A549 (cell line): ENCODE measurements at regions not wholly inside any gene's neighbourhood (a gene's known extent, or its start where the extent isn't known, plus 50 kb on each side); places are given as distances from the start of the nearest gene placed in this dataset.

Experiments
- CEBPB ChIP-seq, 2 experiments: fragments of >200 bp in 1 of 2; sonication (Bioruptor Twin) in 1 of 2; formaldehyde crosslinking in 1 of 2; IDR thresholded peaks; 2 replicates each; pipeline ENCODE4 v1.6.1; 2012 to 2016
- CHD2 ChIP-seq: fragments of 150-350 bp; IDR thresholded peaks from 2 replicates; pipeline ENCODE4 v1.6.1; 2014; ENCODE audit warnings: low read length; ENCODE audit not compliant: partially characterized antibody
- CHD4 ChIP-seq: fragments of 200-600 bp; sonication (generic); IDR thresholded peaks from 2 replicates; pipeline ENCODE4 v1.6.1; 2016; ENCODE audit warnings: antibody characterized with exemption, mild to moderate bottlenecking, borderline replicate concordance
- E2F6 ChIP-seq: IDR thresholded peaks from 2 replicates; pipeline ENCODE4 v1.6.1; 2012; ENCODE audit warnings: low read depth, borderline replicate concordance
- FOXS1 ChIP-seq: fragments of 250-450 bp; sonication (Bioruptor Pico); IDR thresholded peaks from 2 replicates; pipeline ENCODE4 v1.5.0; 2020; ENCODE audit warnings: mild to moderate bottlenecking, moderate library complexity
- MAZ ChIP-seq: fragments of 150-350 bp; IDR thresholded peaks from 2 replicates; pipeline ENCODE4 v1.6.1; 2014; ENCODE audit warnings: antibody characterized with exemption, low read depth, low read length, borderline replicate concordance
- NFE2L2 ChIP-seq: fragments of 150-350 bp; conservative IDR thresholded peaks from 2 replicates; pipeline ENCODE4 v1.6.1; 2014; ENCODE audit warnings: low read length
- NPAS2 ChIP-seq: fragments of 250-450 bp; sonication (Bioruptor Pico); IDR thresholded peaks from 2 replicates; pipeline ENCODE4 v1.8.0; 2022; ENCODE audit warnings: mild to moderate bottlenecking, moderate library complexity, borderline replicate concordance
- RCOR1 ChIP-seq: fragments of 150-350 bp; IDR thresholded peaks from 2 replicates; pipeline ENCODE4 v1.6.1; 2014; ENCODE audit warnings: antibody characterized with exemption, low read length, low read depth
- REST ChIP-seq: fragments of 200-600 bp; sonication (generic); IDR thresholded peaks from 2 replicates; pipeline ENCODE4 v1.6.1; 2016; ENCODE audit warnings: antibody characterized with exemption, mild to moderate bottlenecking, moderate library complexity
- SMC3 ChIP-seq: fragments of >200 bp; sonication (Bioruptor Twin); formaldehyde crosslinking; IDR thresholded peaks from 3 replicates; pipeline ENCODE4 v1.6.1; 2018; ENCODE audit warnings: inconsistent platforms
- SREBF2 ChIP-seq: fragments of 450-650 bp; IDR thresholded peaks from 2 replicates; pipeline ENCODE4 v1.6.1; 2014; ENCODE audit warnings: mild to moderate bottlenecking, moderate library complexity
- TF ChIP-seq, protein P1 (sequence below): fragments of >200 bp; sonication (Bioruptor Twin); formaldehyde crosslinking; IDR thresholded peaks from 3 replicates; pipeline ENCODE4 v1.5.1; 2016
- TF ChIP-seq, protein P2 (sequence below): fragments of 250-450 bp; sonication (Bioruptor Pico); IDR thresholded peaks from 2 replicates; pipeline ENCODE4 v1.5.0; 2021; ENCODE audit warnings: mild to moderate bottlenecking, moderate library complexity, borderline replicate concordance

DNA sequence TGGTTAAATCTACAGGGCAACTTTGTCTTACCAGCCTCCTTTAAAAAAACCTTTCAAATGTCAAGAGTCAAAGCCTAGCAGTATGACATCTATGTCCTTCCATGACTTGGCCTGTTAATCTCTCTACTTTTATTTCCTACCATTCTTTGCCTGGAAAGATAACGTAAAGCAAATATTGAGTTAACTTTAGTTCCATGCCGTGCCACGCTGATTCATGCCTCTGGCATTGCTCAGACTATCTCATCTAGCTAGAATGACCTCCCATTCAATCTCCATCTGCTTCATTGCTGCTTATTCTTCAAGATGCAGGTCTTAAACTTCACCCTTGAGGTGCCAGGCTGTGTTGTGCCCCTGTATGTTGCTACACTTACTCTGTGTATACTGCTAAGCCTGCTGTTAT is 729.8 kb downstream of the EFNA5 start:
- TF ChIP-seq, protein P1, sequence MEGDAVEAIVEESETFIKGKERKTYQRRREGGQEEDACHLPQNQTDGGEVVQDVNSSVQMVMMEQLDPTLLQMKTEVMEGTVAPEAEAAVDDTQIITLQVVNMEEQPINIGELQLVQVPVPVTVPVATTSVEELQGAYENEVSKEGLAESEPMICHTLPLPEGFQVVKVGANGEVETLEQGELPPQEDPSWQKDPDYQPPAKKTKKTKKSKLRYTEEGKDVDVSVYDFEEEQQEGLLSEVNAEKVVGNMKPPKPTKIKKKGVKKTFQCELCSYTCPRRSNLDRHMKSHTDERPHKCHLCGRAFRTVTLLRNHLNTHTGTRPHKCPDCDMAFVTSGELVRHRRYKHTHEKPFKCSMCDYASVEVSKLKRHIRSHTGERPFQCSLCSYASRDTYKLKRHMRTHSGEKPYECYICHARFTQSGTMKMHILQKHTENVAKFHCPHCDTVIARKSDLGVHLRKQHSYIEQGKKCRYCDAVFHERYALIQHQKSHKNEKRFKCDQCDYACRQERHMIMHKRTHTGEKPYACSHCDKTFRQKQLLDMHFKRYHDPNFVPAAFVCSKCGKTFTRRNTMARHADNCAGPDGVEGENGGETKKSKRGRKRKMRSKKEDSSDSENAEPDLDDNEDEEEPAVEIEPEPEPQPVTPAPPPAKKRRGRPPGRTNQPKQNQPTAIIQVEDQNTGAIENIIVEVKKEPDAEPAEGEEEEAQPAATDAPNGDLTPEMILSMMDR, result no peak
- TF ChIP-seq, protein P2, sequence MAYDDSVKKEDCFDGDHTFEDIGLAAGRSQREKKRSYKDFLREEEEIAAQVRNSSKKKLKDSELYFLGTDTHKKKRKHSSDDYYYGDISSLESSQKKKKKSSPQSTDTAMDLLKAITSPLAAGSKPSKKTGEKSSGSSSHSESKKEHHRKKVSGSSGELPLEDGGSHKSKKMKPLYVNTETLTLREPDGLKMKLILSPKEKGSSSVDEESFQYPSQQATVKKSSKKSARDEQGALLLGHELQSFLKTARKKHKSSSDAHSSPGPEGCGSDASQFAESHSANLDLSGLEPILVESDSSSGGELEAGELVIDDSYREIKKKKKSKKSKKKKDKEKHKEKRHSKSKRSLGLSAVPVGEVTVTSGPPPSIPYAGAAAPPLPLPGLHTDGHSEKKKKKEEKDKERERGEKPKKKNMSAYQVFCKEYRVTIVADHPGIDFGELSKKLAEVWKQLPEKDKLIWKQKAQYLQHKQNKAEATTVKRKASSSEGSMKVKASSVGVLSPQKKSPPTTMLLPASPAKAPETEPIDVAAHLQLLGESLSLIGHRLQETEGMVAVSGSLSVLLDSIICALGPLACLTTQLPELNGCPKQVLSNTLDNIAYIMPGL (CRISPR knock-in tag), result no peak
- TF ChIP-seq REST (no peak), RCOR1 (no peak), NPAS2 (CRISPR knock-in tag) (no peak), E2F6 (no peak), MAZ (no peak), NFE2L2 (no peak), SREBF2 (no peak), CEBPB (IDR thresholded peaks at IDR 0.05) (no peak), CHD2 (no peak), CHD4 (no peak), FOXS1 (CRISPR knock-in tag) (no peak), SMC3 (no peak)
